ENCODE measurements at regions not wholly inside any gene's neighbourhood (a gene's known extent, or its start where the extent isn't known, plus 50 kb on each side); places are given as distances from the start of the nearest gene placed in this dataset.

DNA sequence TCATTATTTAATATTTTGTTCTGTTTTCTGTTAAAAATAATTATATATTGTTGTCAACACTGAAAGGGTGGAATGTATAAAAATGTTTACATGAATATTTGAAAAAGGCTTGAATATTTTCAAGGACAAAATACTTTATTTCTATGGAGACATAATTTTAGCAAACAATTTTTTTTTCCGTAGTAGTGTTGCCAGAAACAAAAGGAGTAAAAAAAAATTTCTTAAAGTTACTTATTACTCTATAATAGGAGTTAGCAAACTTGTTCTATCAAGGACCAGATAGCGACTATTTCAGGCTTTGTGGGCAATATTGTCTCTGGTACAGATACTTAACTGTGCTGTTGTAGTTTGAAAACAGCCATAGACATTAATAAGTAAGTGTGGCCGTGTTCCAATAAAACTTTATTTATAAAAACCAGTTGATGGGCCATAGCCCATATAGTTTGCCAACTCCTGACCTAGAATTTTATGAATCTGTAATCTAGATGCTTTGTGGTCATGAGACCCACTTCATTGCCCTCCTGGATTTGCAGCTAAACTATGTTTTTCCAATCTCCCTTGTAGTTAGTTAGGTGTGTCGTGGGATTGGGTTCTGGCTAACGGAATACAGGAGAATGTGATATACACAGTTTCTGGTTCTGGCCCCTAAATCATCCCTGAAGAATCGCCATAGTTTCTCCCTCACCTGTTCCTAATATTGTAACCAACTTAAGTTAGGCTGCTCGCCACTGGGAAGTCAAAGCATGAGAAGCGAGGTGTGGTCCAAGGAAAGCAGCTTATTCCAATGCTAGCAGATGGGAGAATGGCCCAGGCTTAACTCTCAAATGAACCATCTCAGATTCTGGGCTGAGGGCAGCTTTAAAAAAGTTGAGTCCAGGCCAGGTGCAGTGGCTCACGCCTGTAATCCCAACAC is 153.6 kb downstream of the ABCA8 start:
- DNase-seq (ENCODE audit: low read depth, low spot score), result no peak
- in situ Hi-C loops (cut with HindIII; ENCODE audit: low sequenced_read_pairs), result no loop called here
- TF ChIP-seq, protein P1, sequence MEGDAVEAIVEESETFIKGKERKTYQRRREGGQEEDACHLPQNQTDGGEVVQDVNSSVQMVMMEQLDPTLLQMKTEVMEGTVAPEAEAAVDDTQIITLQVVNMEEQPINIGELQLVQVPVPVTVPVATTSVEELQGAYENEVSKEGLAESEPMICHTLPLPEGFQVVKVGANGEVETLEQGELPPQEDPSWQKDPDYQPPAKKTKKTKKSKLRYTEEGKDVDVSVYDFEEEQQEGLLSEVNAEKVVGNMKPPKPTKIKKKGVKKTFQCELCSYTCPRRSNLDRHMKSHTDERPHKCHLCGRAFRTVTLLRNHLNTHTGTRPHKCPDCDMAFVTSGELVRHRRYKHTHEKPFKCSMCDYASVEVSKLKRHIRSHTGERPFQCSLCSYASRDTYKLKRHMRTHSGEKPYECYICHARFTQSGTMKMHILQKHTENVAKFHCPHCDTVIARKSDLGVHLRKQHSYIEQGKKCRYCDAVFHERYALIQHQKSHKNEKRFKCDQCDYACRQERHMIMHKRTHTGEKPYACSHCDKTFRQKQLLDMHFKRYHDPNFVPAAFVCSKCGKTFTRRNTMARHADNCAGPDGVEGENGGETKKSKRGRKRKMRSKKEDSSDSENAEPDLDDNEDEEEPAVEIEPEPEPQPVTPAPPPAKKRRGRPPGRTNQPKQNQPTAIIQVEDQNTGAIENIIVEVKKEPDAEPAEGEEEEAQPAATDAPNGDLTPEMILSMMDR (IDR thresholded peaks at IDR 0.05; ENCODE audit: low read depth, low read length), result no peak
- no peak overlapping the region for H3K4me3 ChIP-seq (ENCODE audit: low read depth, low read length)

DNA sequence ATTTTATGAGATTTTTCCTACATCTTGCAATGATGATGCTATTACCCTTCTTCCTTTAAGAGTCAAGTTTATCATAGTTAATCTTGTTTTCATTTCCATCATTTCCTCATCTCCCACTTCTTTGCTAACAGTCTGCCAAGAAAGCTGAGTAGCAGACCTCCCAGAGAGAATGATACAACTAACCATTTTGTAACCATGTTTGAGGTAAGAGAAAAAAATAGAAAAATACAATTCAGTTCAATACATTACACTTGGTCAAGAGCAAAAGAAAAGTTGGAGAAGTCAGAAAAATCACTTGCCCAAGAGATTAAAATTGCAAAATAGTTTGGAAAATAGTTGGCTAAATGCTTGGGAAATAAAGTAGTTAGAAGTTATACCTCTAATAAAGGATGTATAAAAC is 154.4 kb downstream of the ABCA8 start:
- TF ChIP-seq, protein P1 (IDR thresholded peaks at IDR 0.05; ENCODE audit: low read depth, low read length), result no peak
- DNase-seq (ENCODE audit: low read depth, low spot score), result peak; percentile 64
- in situ Hi-C loops (cut with HindIII; ENCODE audit: low sequenced_read_pairs), result no loop called here
- H3K4me3 ChIP-seq (ENCODE audit: low read depth, low read length), result no peak overlapping the region

DNA sequence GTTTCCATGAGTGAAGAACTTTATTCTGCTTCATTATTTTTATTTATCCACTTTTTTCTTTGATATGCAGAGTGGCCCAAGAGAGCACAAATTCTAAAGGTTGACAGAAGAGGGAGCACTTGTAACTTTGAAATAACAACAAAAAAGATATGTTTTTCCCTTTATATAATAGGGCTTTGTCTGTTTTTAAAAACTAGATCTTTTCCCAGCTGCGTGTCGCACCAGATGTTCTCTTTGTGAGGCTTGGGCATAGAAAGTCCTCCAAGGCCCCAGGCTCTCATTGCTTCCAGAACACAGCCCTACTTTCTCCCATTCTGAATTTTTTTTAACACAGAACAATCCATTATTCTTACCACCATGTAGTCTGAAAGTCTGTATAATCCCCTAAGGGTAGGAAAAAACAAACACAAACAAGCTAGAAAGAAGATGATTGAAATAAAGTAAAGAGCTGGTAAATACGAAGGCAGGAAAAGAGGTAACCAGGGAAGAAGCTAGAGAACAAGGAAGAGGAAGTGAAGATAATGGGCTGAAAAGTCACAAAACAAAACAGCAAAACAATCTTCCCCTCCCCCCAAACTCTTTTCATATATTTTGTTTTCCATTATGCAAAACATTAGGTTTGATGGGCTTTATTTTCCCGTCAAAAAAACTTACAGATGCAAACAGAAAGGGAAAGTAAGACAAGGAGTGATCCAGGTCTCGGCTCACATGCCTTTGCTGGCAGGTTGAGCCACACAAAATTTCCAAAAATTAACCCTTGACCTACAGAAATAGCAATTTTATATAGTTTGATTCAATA is 160.4 kb downstream of the ABCA8 start:
- no peak overlapping the region for H3K4me3 ChIP-seq (ENCODE audit: low read depth, low read length)
- DNase-seq (ENCODE audit: low read depth, low spot score), result peak; percentile 75
- in situ Hi-C loops (cut with HindIII; ENCODE audit: low sequenced_read_pairs), result no loop called here
- TF ChIP-seq, protein P1 (IDR thresholded peaks at IDR 0.05; ENCODE audit: low read depth, low read length), result peak; percentile 46

DNA sequence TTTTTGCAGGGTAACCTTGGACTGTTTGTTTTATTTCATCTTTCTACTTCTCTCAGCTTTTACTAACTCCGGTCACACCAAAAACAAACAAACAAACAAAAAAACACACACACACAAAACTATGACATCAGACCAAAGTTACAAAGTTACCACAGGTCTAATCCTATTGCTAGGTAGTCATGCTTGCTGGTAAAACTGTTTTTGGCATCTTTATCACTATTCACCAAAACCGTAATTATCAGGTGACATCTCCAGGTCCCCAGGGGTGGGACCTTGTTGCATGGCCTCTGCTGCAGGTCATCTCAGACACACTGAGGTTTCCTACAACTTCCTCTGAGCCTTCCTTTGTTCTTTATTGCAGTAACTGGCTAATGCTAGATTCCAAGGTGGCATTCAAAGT is 162.3 kb downstream of the ABCA8 start:
- no peak for DNase-seq (ENCODE audit: low read depth, low spot score)
- TF ChIP-seq, protein P1 (IDR thresholded peaks at IDR 0.05; ENCODE audit: low read depth, low read length), result no peak
- H3K4me3 ChIP-seq (ENCODE audit: low read depth, low read length), result no peak overlapping the region
- in situ Hi-C loops (cut with HindIII; ENCODE audit: low sequenced_read_pairs), result no loop called here

DNA sequence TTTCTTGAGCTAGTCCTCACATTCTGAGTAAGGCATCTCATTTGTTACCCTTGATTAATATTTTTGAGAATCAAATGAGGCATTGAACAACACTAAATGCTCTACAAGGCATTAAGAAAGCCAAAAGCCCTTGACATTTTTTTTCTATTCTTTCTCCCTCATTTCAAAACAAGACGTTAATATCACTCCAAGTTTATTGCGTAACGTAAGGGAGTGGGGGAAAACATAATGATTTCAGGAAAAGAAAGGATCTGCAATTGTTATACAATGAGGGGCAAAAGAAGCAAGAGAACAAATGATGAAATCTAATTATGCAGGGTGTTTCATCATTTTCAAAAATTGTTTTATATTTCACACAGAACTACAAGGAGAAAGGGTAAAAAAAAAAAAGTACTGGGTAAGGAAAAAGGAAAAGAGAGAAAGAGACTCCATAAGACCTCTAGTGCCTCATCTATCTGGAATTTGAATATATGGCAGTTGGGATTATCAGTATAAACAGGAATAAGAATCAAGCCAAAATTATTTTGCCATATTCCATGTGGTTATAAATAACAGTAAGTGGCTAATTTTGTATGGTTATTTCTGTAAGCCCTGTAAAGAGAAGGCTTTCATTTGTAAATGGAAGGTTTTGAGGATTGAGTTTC is 163.0 kb downstream of the ABCA8 start:
- TF ChIP-seq, protein P1 (IDR thresholded peaks at IDR 0.05; ENCODE audit: low read depth, low read length), result no peak
- H3K4me3 ChIP-seq (ENCODE audit: low read depth, low read length), result no peak overlapping the region
- in situ Hi-C loops (cut with HindIII; ENCODE audit: low sequenced_read_pairs), result no loop called here
- peak; percentile 19 for DNase-seq (ENCODE audit: low read depth, low spot score)

DNA sequence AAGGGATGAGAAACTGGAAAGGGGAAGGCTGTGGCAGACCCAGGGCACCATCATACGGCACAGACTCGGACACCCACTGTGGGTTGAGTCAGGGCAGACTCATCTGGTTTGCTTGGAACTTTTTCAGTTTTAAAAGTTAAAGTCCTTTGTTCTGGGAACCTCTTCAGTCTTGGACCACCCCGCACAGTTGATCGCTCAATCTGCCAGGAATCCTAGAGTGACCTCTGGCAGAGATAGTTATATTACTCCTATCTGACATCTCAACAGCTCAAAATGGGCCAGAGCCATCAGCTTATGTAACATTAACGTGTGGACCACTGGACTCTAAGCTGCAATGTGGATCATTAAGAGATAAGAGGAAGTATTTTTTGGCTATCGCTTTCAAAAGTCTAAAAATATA is 164.3 kb downstream of the ABCA8 start:
- peak; percentile 55 for DNase-seq (ENCODE audit: low read depth, low spot score)
- H3K4me3 ChIP-seq (ENCODE audit: low read depth, low read length), result no peak overlapping the region
- in situ Hi-C loops (cut with HindIII; ENCODE audit: low sequenced_read_pairs), result no loop called here
- TF ChIP-seq, protein P1 (IDR thresholded peaks at IDR 0.05; ENCODE audit: low read depth, low read length), result no peak
